ENCODE measurements at regions not wholly inside any gene's neighbourhood (a gene's known extent, or its start where the extent isn't known, plus 50 kb on each side); places are given as distances from the start of the nearest gene placed in this dataset.

DNA sequence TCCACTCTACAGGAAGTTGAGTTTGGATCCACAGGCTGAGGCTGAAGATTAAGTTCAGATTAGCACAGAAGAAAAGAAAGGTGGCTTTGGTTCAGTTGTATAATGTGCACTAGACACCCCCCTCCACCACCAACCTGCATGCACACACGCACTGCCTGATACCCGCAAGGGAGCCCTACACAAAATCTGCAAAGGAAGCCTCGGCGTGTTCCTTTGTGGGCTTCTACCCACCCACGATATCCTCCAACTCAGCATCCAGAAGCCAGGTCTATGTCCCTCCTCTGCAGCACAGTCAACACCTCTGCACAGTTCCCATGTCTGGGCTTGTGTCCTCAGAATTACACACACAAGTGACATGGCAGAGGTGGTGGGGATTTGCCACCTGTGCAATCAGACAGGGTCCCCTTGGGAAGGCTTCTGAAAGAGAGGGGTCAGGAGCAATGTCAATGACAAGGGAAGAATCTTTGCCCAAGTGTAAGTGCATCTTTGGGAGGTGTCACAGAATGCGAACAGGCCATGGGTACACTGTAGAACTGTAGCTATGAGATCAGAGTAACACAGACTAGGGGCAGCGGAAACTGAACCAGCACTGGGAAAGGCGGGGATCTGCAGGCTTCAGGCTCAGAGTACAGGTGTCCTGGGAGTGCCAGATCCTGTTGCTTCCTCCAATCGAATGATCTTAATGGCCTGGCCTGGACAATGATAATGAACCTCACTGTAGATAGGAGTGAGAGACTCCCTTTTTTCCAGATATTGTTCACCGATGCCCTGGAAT lies 148.6 kb upstream of the ETV3 start:
- no peak for DNase-seq
- Histone ChIP-seq H3K27ac (ENCODE audit: low read length) (no peak overlapping the region), H3K36me3 (ENCODE audit: control insufficient read depth, insufficient read depth, low read length) (no peaks in the 10 kb centered on the region), H3K4me3 (ENCODE audit: low read length) (no peak overlapping the region), H3K27me3 (ENCODE audit: control insufficient read depth, insufficient read depth, low read length) (no peaks in the 10 kb centered on the region), H3K4me1 (ENCODE audit: control insufficient read depth, insufficient read depth, low read length) (no peaks in the 10 kb centered on the region), H3K9me3 (replicated peaks; ENCODE audit: control insufficient read depth, low read depth, low read length) (no peaks in the 10 kb centered on the region)
- WGBS (ENCODE audit: insufficient coverage): 84% methylated on average over 8 of the region's 10 CpGs

GRCh38 chr1:157286096-157286495 lies 147.9 kb upstream of the ETV3 start:
- H3K9me3 ChIP-seq (replicated peaks; ENCODE audit: control insufficient read depth, low read depth, low read length): no peaks in the 10 kb centered on the region
- no peaks in the 10 kb centered on the region for H3K4me1 ChIP-seq (ENCODE audit: control insufficient read depth, insufficient read depth, low read length)
- H3K36me3 ChIP-seq (ENCODE audit: control insufficient read depth, insufficient read depth, low read length): no peaks in the 10 kb centered on the region
- 86% methylated on average over 2 of the region's 2 CpGs for WGBS (ENCODE audit: insufficient coverage)
- H3K4me3 ChIP-seq (ENCODE audit: low read length): no peak overlapping the region
- H3K27ac ChIP-seq (ENCODE audit: low read length): no peak overlapping the region
- H3K27me3 ChIP-seq (ENCODE audit: control insufficient read depth, insufficient read depth, low read length): no peaks in the 10 kb centered on the region
- no peak for DNase-seq

- peaks cover 3% of the 10 kb centered on the region for H3K27me3 ChIP-seq (ENCODE audit: control insufficient read depth, insufficient read depth, low read length)
- no peaks in the 10 kb centered on the region for H3K36me3 ChIP-seq (ENCODE audit: control insufficient read depth, insufficient read depth, low read length)
- H3K9me3 ChIP-seq (replicated peaks; ENCODE audit: control insufficient read depth, low read depth, low read length): no peaks in the 10 kb centered on the region
- WGBS (ENCODE audit: insufficient coverage): no CpG with 5 or more reads among the region's 1 CpG
- no peak overlapping the region for H3K27ac ChIP-seq (ENCODE audit: low read length)
- H3K4me3 ChIP-seq (ENCODE audit: low read length): no peak overlapping the region
- H3K4me1 ChIP-seq (ENCODE audit: control insufficient read depth, insufficient read depth, low read length): no peaks in the 10 kb centered on the region
- DNase-seq: no peak
Observed at GRCh38 chr1:157284451-157284850, 146.3 kb upstream of the ETV3 start.

GRCh38 chr1:157279802-157280140 lies 141.6 kb upstream of the ETV3 start:
- Histone ChIP-seq H3K4me3 (ENCODE audit: low read length) (no peak overlapping the region), H3K9me3 (replicated peaks; ENCODE audit: control insufficient read depth, low read depth, low read length) (no peaks in the 10 kb centered on the region), H3K27ac (ENCODE audit: low read length) (no peak overlapping the region), H3K36me3 (ENCODE audit: control insufficient read depth, insufficient read depth, low read length) (no peaks in the 10 kb centered on the region), H3K4me1 (ENCODE audit: control insufficient read depth, insufficient read depth, low read length) (no peaks in the 10 kb centered on the region), H3K27me3 (ENCODE audit: control insufficient read depth, insufficient read depth, low read length) (peaks cover 20% of the 10 kb centered on the region)
- no peak for DNase-seq
- WGBS (ENCODE audit: insufficient coverage): 66% methylated on average over 2 of the region's 3 CpGs

GRCh38 chr1:157279138-157279801 lies 141.1 kb upstream of the ETV3 start:
- no peak overlapping the region for H3K4me3 ChIP-seq (ENCODE audit: low read length)
- no peak for DNase-seq
- no peaks in the 10 kb centered on the region for H3K4me1 ChIP-seq (ENCODE audit: control insufficient read depth, insufficient read depth, low read length)
- WGBS (ENCODE audit: insufficient coverage): 54% methylated on average over 19 of the region's 23 CpGs
- H3K9me3 ChIP-seq (replicated peaks; ENCODE audit: control insufficient read depth, low read depth, low read length): no peaks in the 10 kb centered on the region
- H3K36me3 ChIP-seq (ENCODE audit: control insufficient read depth, insufficient read depth, low read length): no peaks in the 10 kb centered on the region
- peaks cover 22% of the 10 kb centered on the region for H3K27me3 ChIP-seq (ENCODE audit: control insufficient read depth, insufficient read depth, low read length)
- no peak overlapping the region for H3K27ac ChIP-seq (ENCODE audit: low read length)

GRCh38 chr1:157278383-157279137 lies 140.4 kb upstream of the ETV3 start:
- 65% methylated on average over 27 of the region's 28 CpGs for WGBS (ENCODE audit: insufficient coverage)
- no peak overlapping the region for H3K4me3 ChIP-seq (ENCODE audit: low read length)
- H3K9me3 ChIP-seq (replicated peaks; ENCODE audit: control insufficient read depth, low read depth, low read length): no peaks in the 10 kb centered on the region
- H3K36me3 ChIP-seq (ENCODE audit: control insufficient read depth, insufficient read depth, low read length): no peaks in the 10 kb centered on the region
- no peak overlapping the region for H3K27ac ChIP-seq (ENCODE audit: low read length)
- DNase-seq: no peak
- peaks cover 22% of the 10 kb centered on the region for H3K27me3 ChIP-seq (ENCODE audit: control insufficient read depth, insufficient read depth, low read length)
- no peaks in the 10 kb centered on the region for H3K4me1 ChIP-seq (ENCODE audit: control insufficient read depth, insufficient read depth, low read length)

DNA sequence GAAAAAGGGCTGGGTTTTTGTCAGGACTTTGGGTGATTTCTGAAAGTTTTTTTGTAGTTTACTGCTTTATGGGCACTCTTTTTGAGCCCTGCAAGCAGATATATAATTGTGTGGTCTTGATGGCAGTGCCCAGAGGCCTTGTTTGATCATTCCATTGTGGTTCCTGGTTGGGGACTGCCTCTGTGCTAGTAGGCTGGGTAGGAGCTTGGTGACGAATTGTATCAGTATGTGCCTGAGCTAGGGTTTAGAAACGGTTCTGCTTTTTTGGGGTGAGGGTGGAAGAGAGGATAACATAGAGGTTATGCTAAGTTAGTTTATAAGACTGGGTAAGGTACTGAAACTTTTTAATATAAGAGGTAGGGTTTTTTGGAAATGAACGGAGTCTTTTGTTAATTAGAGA lies 139.7 kb upstream of the ETV3 start:
- Histone ChIP-seq H3K9me3 (replicated peaks; ENCODE audit: control insufficient read depth, low read depth, low read length) (no peaks in the 10 kb centered on the region), H3K36me3 (ENCODE audit: control insufficient read depth, insufficient read depth, low read length) (no peaks in the 10 kb centered on the region), H3K4me3 (ENCODE audit: low read length) (no peak overlapping the region), H3K4me1 (ENCODE audit: control insufficient read depth, insufficient read depth, low read length) (no peaks in the 10 kb centered on the region), H3K27ac (ENCODE audit: low read length) (no peak overlapping the region), H3K27me3 (ENCODE audit: control insufficient read depth, insufficient read depth, low read length) (peaks cover 22% of the 10 kb centered on the region)
- no peak for DNase-seq
- 63% methylated on average over 3 of the region's 3 CpGs for WGBS (ENCODE audit: insufficient coverage)

GRCh38 chr1:157277281-157277680 lies 139.1 kb upstream of the ETV3 start:
- H3K27ac ChIP-seq (ENCODE audit: low read length): no peak overlapping the region
- no peaks in the 10 kb centered on the region for H3K36me3 ChIP-seq (ENCODE audit: control insufficient read depth, insufficient read depth, low read length)
- no peaks in the 10 kb centered on the region for H3K9me3 ChIP-seq (replicated peaks; ENCODE audit: control insufficient read depth, low read depth, low read length)
- H3K4me3 ChIP-seq (ENCODE audit: low read length): no peak overlapping the region
- peaks cover 22% of the 10 kb centered on the region for H3K27me3 ChIP-seq (ENCODE audit: control insufficient read depth, insufficient read depth, low read length)
- DNase-seq: no peak
- 95% methylated on average over 8 of the region's 10 CpGs for WGBS (ENCODE audit: insufficient coverage)
- no peaks in the 10 kb centered on the region for H3K4me1 ChIP-seq (ENCODE audit: control insufficient read depth, insufficient read depth, low read length)

DNA sequence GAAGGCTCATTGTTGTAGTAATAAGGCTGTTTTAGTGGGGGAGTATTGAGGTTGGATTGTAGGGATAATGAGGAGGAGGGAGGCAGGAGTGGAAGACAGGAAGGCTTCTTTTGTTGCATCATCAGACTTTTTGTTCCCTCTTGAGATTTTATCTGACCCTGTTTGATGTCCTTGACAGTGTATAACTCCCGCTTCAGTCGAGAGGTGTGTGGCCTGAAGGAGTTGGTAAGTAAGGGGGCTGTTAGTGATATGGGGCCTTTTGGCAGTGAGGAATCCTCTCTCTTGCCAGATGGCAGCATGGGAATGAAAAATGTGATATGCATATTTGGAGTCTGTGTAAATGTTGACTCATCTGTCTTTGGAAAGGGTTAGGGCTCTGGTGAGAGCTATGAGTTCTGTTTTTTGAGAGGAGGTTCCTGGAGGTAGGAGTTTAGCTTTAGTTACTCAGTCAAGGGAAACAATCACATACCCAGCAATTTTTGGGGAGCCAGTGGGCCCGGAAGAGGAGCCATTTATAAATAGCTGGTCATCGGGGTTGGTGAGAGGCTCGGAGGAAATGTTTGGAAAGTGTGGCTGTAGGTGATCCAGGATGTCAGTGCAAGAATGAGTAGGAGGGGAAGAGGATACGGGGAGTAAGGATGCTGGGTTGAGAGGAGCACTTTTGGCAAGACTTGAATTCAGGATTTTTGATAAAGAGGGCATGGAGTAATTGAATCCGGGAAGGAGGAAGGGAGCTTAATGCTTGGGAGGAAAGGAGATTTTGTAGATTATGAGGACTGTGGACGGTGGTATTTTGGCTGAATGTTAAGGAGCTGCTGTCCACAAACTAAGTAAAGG lies 136.7 kb upstream of the ETV3 start:
- H3K4me3 ChIP-seq (ENCODE audit: low read length): no peak overlapping the region
- 59% methylated on average over 8 of the region's 8 CpGs for WGBS (ENCODE audit: insufficient coverage)
- no peak overlapping the region for H3K27ac ChIP-seq (ENCODE audit: low read length)
- no peaks in the 10 kb centered on the region for H3K9me3 ChIP-seq (replicated peaks; ENCODE audit: control insufficient read depth, low read depth, low read length)
- H3K36me3 ChIP-seq (ENCODE audit: control insufficient read depth, insufficient read depth, low read length): no peaks in the 10 kb centered on the region
- DNase-seq: no peak
- H3K4me1 ChIP-seq (ENCODE audit: control insufficient read depth, insufficient read depth, low read length): no peaks in the 10 kb centered on the region
- peaks cover 25% of the 10 kb centered on the region for H3K27me3 ChIP-seq (ENCODE audit: control insufficient read depth, insufficient read depth, low read length)
